Urothelium cell line (cell line): ENCODE measurements at regions not wholly inside any gene's neighbourhood (a gene's known extent, or its start where the extent isn't known, plus 50 kb on each side); places are given as distances from the start of the nearest gene placed in this dataset.

Experiments
- DNase-seq: peaks from one replicate; pipeline ENCODE4 v3.0.0; 2011; ENCODE audit warnings: low spot score, mixed read lengths
- FAIRE-seq: peaks from 2 replicates; lab custom pipeline; 2011; peaks lifted over from hg19 to GRCh38; lab: Jason Lieb, UNC

DNA sequence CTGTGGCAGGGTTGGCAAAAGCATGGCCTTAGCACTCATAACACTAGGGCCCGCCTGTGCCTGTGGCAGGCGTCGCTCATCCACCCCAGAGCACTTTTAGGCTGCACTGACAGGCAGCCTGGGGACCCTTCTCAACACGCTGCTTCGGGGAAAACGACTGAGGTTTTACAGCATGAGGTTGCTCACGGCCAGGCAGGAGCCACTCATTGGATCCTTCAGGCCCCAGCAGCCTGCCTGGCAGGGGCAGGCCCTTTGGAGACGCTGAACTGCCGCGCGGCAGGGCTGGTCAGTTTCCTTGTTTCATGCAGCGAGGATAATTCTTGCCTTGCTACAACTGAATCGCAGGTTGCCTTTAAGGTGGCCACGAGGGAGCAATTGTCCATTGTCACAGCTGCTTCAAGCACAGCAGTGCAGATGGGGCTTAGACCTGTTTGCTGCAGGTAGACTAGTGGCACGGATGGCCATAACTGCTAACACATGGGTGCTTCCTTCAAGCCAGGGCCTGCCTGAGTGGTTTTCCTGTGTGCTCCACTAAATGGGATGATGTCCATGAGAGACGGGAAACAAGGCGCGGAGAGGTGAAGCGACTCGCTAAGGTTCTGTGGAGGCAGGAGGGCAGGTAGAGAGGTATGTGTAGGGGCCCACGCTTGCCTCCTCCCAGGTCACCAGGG is 49.9 kb upstream of the HS6ST1 start:
- DNase-seq (no peak), FAIRE-seq (peak; percentile 5)

DNA sequence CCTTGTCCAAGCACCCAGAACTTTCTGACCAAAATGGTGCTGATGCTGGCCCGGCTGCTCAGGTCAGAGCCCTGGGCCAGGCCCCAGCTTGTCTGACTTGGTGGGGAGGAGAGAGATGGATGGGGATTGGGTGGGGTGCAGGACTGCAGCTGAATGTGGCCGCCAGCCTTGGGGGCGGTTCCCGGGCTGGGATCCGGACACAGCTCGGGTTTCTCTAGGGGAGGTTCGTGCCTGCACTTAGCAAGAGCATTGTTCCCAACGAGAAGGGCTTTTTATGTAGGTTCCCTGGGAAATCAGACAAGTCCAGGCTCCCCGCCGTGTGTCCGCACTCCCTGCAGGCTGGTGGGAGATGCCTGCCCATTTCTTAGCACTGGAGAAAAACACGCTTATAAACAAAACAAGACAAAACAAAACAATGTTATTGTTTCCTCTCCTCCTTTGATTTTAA is 50.5 kb upstream of the HS6ST1 start:
- FAIRE-seq (no peak), DNase-seq (no peak)

DNA sequence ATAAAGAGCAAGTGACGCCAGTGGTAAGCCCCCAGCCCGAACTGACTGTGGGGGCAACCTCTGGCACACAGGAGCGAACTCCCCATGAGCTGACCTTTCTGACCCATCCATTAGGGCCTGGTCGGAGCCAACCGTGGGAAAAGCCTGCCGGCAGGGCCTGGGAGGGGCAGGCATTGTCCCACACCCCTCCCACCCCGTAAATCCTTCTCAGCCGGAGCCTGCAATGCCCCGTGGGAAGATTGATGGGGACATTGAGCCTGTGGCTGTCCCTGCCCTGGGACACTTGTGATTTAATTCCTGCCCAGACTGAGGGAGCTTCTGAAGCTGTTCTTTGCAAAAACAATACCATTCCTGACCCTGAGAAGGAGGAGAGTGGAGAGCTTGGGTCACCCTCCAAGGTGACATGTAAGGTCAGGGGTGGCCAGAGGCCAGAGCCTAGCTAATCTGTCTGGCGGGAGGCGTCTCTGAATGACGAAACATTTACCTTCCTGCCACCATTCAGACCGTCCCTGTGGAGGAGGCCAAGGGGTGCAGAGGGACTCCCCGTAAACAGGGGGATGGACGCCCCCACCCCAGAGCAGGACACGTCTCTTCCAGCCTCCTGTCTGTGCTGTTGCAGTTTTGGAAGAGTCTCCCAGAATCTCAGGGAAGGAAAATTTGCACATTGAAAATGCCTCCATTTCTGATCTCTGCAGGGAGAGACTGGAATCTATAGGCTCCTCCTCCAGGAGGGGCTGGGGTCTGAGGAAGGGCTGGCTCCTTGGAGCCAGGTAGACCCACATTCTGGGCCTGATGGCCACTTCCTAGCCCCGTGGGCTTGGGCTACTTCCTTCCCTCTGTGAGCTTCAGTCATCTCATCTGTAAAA is 51.2 kb upstream of the HS6ST1 start:
- FAIRE-seq (no peak), DNase-seq (no peak)

DNA sequence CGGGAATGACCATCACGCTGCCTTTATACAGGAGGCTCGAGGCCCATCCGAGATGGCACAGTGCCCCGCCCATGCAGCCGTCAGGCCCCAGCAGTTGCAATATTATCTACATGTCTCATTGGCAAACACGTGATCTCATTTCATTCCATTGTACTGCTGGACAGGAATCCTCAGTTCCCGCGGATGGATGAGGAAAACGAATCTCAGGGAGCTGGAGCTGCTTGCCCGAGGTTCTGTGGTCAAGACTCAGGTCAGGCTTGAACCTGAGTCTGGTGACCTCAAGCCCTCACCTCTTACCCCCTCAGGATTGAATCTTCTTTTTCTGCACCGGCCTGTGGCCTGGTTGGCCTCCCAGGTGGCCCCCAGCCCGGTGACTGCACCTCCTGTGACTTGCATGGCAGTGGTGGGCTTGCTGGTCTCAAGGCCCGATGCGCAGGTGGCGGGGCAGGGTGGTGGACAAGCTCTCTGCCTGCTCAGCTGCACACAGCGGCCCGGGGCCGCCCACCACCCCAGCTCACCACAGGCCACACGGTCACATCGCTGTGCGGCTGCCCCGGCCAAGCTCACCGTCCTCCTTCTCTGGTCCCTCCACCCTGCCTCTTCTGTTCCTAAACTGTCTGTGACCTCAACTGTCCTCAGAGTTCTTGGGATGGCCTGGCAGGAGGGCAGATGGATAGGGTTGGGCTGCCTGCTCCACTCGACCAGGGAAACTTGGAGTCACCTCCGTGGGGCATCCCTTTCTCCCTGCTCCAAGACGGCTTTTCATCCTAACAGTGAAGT is 52.0 kb upstream of the HS6ST1 start:
- no peak for DNase-seq
- peak; percentile 87 for FAIRE-seq

DNA sequence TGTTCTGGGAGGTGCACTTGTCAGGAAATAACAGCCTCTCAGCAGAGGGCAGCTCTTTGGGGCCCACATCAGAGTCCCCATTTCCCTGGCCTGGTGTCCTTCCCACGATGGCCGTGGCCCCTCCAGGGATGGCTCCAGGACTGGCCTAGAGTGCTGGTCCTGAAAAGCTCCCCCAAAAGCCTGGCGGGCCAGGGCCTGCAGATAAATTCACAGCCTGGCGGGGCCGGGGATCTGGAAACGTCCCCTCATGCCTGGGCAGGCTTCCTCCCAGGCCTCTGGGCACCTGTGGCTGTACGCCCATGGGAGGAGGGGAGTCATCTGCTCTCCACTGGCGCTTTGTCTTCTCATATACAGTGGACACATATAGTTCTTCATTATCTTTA is 52.6 kb upstream of the HS6ST1 start:
- FAIRE-seq (no peak), DNase-seq (no peak)

DNA sequence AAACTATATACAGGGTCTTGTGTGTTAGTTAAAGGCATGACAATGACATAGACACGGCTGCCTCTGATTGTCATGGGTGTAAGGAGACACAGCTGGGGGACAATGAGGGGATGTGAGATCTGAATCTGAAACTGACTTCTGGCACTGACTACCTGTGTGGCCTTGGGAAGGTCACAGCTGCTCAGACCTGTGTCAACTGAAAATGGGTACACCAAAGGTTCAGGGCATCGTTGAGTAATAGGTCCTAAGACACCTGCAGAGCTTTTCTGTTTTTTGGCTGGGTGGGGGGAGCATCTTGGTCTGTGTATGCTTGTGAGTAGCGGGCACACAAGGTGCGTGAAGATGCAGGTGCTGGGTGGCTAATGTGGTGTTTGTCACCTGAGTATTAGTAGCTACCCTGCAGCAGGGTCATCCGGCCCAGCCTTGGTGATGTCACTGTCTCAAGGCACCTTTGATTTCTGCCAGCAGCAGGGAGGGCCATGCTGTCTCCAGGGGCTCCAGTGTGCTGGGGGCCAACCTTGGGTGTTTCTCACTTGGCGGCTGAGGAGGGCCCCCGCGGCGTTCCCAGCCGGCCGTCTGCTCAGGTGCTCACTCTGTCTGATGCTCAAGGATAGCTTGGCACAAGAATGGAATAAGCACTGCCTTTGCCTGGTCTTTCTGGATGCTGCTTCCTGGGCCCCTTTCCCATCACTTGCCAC is 53.1 kb upstream of the HS6ST1 start:
- FAIRE-seq = no peak
- DNase-seq = no peak

DNA sequence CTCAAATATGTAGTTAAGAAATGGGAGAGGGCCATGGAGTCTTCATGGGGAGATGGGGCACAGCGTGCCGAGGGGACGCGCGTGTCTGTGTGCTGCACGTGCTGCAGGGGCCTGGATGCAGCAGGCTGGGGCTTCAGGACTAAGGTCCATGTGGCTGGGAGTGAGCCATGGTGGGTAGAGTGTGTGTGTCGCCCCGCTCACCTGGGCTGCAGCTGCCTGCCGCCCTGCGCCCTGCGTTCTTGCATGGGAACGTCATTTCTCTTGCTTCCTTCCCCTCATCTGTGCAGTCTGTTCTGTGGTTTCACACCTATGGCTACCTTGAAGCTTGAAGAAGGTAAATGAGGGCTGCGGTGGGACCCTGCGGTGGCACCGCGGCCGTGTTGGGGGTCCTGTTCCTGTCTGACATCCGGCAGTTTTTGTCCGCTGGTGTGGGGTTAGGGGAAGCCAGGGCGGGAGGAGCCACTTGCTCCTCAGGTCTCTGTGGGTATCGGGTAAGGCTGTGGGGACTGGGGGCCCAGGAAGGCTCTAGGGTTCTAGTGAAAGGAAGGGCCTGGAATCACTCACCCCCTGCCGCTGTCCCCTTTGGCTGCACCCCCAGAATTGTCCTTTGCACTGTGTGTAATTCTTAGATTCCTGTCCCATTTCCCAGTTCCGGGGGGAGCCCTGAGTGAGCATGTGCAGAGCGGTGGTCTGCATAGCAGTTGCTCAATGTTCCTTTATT is 54.1 kb upstream of the HS6ST1 start:
- DNase-seq = no peak
- no peak for FAIRE-seq

DNA sequence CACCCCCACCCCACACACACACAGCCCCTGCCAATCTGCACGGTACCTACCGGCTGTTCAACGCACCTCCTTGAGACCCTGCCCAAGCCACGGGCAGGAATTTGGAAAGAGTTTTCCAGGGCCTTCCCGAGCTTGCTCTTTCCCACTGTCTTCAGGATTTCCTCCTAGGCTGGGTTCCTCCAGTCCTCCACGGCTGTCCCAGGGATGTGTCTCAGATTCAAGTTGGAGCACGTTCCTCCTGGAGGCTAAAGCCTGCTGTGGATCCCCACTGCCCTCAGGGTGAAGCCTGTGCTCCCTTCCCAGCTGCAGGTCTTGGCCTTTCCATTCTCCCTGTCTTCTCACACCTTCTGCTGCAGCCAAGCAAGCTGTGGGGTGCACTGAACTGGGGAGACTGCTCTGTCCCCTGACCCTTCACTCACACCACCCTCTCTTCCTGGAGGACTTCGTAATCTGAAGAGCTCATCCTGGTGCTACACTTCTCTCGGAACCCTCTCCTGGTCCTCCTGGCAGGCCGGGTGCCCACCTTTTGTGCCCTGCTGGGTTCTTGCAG is 54.9 kb upstream of the HS6ST1 start:
- FAIRE-seq = no peak

DNA sequence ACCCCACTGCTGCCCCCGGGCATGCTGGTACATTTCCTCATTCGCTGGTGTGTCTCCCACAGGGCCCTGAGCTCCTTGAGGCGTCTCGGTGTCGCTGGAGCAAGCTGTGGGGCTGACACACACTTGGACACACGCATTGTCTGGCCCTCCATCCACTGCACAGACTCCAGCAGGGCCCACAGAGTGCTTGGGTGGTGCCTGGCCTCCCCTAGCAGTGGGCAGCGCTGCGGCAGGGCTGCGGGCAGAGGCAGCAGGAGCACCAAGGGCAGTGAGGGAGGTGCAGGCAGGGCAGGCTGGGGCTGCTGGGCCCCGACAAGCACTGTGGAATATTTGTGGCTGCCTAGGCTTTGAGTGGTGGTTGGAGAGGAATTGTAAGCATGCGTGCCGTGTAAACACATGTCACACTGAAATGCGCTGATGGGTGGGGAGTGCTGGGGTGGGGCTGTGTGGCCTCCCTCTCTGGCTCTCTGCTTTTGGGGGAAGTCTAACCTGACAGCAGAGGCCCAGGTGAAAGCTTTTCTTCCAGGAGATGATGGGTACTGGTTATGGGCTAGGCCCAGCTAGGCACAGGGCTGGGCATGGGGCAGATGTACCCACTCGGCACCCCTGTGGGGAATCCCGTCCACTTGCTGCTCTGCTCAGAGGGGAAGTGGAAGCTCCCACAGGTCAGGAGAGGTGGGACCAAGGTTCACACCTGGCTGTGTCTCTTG is 55.5 kb upstream of the HS6ST1 start:
- FAIRE-seq = peak; percentile 96
- DNase-seq = peak; percentile 89

More for the DNA sequence above, 54.9 kb upstream of the HS6ST1 start:
- DNase-seq = no peak

DNA sequence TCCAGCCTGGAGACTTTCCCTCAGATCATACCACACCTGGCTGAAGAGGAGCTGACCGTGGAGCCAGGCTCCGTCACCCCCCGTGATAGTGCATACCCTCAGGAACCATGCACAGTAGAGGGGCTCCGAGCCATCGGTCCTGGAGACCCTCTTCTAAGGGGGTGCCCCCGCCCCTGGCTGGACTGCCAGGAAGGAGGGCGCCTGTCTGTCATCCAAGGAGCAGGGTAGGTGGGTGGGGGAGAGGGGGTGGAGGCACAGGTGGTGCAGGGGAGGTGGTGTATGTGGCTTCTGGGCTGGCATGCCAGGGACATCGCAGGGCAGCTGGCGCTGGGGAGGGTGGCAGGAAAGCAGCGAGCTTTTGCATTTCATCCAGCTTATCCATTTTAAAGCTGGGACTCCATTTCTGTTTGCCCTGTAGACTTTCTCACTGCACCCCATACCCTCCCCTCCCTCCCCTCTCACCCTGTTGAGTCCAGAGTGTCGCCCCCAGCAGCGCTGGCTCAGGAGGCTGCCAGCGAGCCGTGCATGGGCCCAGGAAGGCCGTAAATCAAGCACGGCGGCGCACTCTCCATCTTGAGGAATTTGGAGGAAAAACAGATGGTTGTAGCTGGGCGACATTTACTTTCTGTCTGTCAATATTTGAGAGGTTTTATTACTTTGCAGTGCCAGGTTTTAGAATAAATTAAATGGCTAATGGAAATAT is 56.2 kb upstream of the HS6ST1 start:
- DNase-seq (no peak), FAIRE-seq (peak; percentile 20)

DNA sequence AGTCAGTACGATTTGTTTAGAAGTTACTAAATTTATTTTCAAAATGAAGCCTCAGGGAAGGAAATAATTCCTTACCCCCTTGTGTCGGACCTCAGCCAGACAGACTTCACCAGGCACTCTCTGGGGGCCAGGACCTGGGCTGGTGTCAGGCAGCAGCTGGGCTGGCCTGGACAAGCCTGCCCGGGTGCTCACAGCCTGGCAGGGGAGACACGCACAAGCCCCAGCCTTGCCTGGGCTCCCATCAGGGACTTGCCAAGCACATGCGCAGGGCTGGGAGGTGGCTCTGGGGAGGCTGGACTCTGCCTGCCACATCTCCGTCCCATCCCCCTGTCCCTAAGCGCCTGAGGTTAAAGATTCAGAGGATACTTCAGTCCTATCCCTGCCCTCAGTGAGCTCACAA is 56.8 kb upstream of the HS6ST1 start:
- FAIRE-seq = no peak
- no peak for DNase-seq

DNA sequence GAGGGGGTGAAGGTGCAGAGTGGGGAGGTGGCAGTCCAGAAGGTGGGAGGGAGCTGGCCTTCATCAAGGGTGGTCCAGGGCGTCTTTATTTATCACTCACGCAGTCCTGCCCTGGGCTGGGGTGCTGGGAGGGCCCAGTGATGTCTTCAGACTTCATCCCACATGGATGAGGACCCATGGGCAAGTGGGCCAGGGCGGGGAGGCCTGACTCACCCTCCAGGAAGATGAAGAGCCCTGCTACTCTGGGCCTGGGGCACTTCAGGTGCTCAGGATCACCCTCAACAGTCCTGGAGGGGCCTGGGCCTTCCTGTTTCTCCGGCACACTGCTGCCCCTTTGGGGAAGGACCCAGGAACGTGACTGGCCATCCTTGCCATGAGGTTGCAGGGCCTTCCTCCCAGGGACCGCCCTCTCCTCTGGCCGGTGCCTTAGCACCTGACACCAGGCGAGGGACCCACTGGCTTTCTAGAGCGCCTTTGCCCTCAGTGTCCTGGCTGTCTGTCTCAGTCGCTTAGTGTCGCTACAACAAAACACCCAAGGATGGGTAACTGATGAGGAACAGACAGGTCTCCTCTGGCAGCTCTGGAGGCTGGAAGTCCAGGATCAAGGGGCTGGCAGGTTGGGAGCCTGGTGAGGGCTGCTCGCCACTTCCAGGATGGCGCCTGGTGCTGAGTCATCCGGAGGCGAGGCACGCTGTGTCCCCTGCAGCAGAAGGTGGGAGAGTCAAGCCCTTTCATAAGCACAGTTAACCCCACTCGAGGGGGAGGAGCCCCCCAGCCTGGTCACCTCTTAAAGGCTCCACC is 57.8 kb upstream of the HS6ST1 start:
- no peak for FAIRE-seq
- no peak for DNase-seq

DNA sequence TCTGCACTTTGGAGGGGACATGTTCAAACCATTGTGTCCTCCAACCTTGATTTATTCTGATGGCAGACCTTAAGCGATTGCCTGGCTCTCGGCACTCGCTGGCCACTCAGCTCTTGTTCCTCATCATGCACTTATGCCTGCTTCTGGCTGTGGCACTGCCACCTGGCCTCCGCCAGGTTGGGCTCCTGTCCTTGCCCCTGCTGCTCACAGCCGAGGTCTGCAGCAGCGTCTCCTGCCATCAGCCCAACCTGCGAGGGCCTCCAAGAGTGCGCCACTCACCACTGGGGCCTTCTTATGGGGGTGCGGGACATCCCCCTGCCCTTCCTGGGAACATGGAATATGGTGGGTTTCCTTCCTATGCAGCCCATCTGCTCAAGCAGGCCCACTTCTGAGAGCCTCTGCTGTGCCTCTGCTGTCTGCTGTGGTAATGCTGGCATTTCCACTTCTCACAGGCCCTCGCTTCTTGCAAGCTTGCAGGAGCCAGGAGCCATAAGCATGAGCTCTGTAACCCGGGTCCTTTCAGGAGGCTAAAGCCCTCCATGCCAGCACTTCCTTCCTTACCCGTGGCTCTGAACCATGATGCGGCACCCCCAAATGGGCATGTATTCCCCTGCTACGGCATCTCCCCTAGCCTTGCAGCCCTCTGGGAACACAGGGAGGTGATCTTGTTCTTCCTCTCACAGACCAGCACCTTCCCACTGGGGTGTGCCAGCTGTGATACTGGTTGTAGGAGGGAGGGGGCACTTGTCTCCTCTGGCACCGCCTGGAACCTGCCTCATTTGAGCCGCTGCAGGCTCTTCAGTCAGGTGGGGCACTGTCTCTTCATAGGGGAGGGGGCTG is 58.6 kb upstream of the HS6ST1 start:
- no peak for FAIRE-seq
- DNase-seq = no peak

DNA sequence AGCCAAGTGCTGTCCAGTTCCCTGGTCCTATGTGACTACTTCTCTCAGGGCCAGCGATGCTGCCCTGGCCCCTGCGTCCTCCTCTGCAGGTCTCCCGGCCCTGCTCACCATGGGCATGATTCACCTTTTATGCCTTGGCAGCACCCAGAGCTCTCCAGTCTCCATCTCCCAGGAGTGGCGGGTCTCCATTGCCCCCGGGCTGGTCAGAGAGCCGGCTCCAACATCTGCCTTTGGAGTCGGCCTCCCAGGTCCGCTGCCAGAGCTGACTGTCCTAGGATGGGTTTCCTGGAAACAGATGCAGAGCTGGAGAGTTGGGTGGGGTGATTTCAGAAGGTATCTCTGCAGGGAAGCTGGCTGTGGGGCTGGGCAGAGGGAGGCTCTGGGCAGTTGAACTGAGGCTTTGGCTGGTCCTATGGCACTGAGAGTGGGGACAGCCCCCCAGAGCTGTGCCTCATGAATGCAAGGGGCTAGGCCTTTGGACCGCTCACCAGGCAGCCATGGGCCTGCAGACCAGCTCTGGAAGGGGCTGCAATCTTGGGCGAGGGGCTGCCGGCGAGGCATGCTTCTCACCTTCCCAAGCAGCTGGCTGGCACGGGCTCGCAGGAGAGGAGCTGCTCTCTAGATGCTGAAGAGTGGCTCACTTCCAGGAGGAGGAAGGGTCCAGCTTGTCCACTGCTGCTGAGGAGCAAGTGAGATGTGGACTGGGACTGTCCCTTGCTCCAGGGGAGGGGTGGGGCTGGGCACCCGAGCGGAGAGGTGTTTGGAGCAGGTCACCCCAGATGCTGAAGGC is 59.8 kb upstream of the HS6ST1 start:
- FAIRE-seq = peak; percentile 37

DNA sequence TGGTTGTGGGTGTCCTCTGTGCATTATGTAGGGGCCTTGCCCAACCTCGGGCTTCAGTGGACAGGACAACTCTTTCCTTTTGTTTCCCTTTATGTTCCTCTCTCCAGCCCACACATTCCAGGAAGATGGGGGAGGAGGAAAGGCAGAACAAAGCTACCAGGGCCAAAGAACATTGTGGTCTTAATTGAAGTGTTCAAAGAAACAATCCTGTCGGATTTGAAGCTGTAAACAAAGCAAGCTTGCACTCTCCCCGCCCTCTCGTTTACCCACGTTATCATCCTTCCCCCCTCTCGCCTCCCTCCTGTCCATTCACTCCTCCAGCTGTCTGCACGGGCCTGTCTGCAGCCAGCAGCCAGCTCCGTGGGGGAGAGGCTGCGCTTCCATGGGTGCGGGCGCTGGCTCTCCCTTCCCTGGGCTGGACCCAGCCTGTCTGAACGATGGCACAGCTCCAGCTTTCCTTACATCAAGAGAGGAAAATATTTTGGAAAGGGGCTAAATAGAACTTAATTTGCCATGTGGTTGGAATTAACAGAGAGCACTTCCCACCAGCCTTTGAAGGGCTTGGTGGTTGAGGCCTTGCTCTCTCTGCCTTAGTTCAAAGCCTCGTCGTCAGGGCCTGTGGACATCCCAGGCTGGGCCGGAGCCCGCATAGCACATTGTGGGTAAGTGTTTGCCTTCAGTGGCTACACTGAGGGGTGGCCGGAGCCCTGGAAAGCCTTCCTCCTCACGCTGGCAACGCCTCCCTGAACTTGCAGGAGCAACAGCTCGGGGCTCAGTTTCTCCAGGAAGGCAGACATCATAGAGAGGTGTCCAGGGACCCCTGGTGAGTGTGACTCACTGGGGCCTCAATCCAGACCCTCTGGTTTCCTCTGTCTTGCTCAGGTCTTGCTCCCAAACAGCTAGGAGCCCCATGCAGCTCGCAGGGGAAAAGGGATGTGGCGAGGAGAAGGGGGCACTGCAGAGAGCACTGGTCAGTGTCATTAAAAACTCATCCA is 60.6 kb upstream of the HS6ST1 start:
- peak; percentile 59 for DNase-seq
- peak; percentile 77 for FAIRE-seq

More for the DNA sequence above, 59.8 kb upstream of the HS6ST1 start:
- DNase-seq = no peak
